H1 (cell line): ENCODE measurements at regions not wholly inside any gene's neighbourhood (a gene's known extent, or its start where the extent isn't known, plus 50 kb on each side); places are given as distances from the start of the nearest gene placed in this dataset.

Experiments
- CTCF ChIA-PET: fragments of 300-600 bp; sonication (Branson Sonifier 250); formaldehyde crosslinking; loops from one replicate; lab custom pipeline; 2021; ENCODE audit not compliant: partially characterized antibody; lab: Charles Lee
- POLR2A ChIA-PET: fragments of 300-600 bp; sonication (Branson Sonifier 250); formaldehyde crosslinking; loops from one replicate; lab custom pipeline; 2021; ENCODE audit warnings: inconsistent platforms; ENCODE audit not compliant: partially characterized antibody; lab: Charles Lee
- DNase-seq, 2 experiments: peaks; one replicate each; pipeline versions ENCODE4 v3.0.0 to v3.0.0-alpha.2; 2010 to 2022; ENCODE audit warnings: low spot score in 2 of 2, low read depth in 1 of 2, mixed read lengths in 1 of 2
- FAIRE-seq: peaks from 2 replicates; lab custom pipeline; 2011; peaks lifted over from hg19 to GRCh38; lab: Jason Lieb, UNC
- H2AFZ ChIP-seq: 2 replicates; pipeline ENCODE4 v1.8.1; 2012; ENCODE audit warnings: low read length, inconsistent platforms
- H2AK5ac ChIP-seq: 2 replicates; pipeline ENCODE4 v1.6.1; 2013; ENCODE audit warnings: low read depth, low read length
- H2BK120ac ChIP-seq: replicated peaks from 2 replicates; pipeline ENCODE3; 2013; ENCODE audit warnings: low read depth, low read length, inconsistent platforms
- H2BK12ac ChIP-seq: 2 replicates; pipeline ENCODE4 v1.6.1; 2013; ENCODE audit warnings: low read depth, low read length
- H2BK15ac ChIP-seq: 2 replicates; pipeline ENCODE4 v1.6.1; 2013; ENCODE audit warnings: low read length
- H2BK20ac ChIP-seq: 2 replicates; pipeline ENCODE4 v1.6.1; 2013; ENCODE audit warnings: low read length
- H2BK5ac ChIP-seq: 2 replicates; pipeline ENCODE4 v1.6.1; 2013; ENCODE audit warnings: low read depth, low read length
- H3K14ac ChIP-seq: 2 replicates; pipeline ENCODE4 v1.6.1; 2013; ENCODE audit warnings: inconsistent platforms; ENCODE audit not compliant: insufficient read length
- H3K18ac ChIP-seq: 2 replicates; pipeline ENCODE4 v1.6.1; 2013; ENCODE audit warnings: low read length; ENCODE audit errors: extremely low read depth
- H3K23ac ChIP-seq: 2 replicates; pipeline ENCODE4 v1.6.1; 2013; ENCODE audit warnings: inconsistent platforms; ENCODE audit not compliant: insufficient read length
- H3K23me2 ChIP-seq: 2 replicates; pipeline ENCODE4 v1.6.1; 2013; ENCODE audit warnings: low read depth, low read length
- H3K27ac ChIP-seq: 2 replicates; pipeline ENCODE4 v1.6.1; 2011; ENCODE audit warnings: low read depth, low read length, inconsistent platforms
- H3K27me3 ChIP-seq, 4 experiments: replicated peaks in 1 of 4; 1 replicate in 1 of 4; 2 replicates in 3 of 4; pipeline versions ENCODE4 v1.6.1 to v1.8.1; 2011 to 2013; ENCODE audit warnings: low read length in 3 of 4, mild to moderate bottlenecking in 3 of 4, inconsistent platforms in 2 of 4, mixed read lengths in 2 of 4, moderate library complexity in 1 of 4; ENCODE audit not compliant: control insufficient read depth in 3 of 4, insufficient read depth in 3 of 4; ENCODE audit errors: extremely low read depth in 1 of 4
- H3K36me3 ChIP-seq, 4 experiments: 2 replicates each; pipeline versions ENCODE4 v1.6.1 to v1.8.1; 2011 to 2013; ENCODE audit warnings: mild to moderate bottlenecking in 4 of 4, low read length in 3 of 4, moderate library complexity in 2 of 4, control low read depth in 1 of 4, inconsistent platforms in 1 of 4; ENCODE audit not compliant: insufficient read depth in 4 of 4, control insufficient read depth in 2 of 4
- H3K4ac ChIP-seq: replicated peaks from 2 replicates; pipeline ENCODE3; 2013; ENCODE audit warnings: low read length, low read depth, mixed read lengths, inconsistent platforms; ENCODE audit not compliant: insufficient read length
- H3K4me1 ChIP-seq, 4 experiments: replicated peaks in 1 of 4; 1 replicate in 1 of 4; 2 replicates in 3 of 4; pipeline versions ENCODE4 v1.6.1 to v1.8.1; 2011 to 2013; ENCODE audit warnings: low read length in 3 of 4, inconsistent platforms in 2 of 4, mixed read lengths in 1 of 4; ENCODE audit not compliant: insufficient read depth in 4 of 4, control insufficient read depth in 3 of 4
- H3K4me2 ChIP-seq, 2 experiments: 2 replicates each; pipeline versions ENCODE4 v1.6.1 to v1.8.1; 2011 to 2013; ENCODE audit warnings: low read depth in 2 of 2, low read length in 2 of 2, control low read depth in 1 of 2, inconsistent platforms in 1 of 2, mild to moderate bottlenecking in 1 of 2; ENCODE audit not compliant: insufficient read depth in 1 of 2
- H3K4me3 ChIP-seq, 4 experiments: fragments of 200-600, 300-600 bp in 1 of 4; sonication (generic), shearing (Covaris generic), sonication (Bioruptor Twin) in 1 of 4; 2 replicates each; pipeline versions ENCODE4 v1.5.1 to v1.8.1; 2011 to 2016; ENCODE audit warnings: low read length in 4 of 4, low read depth in 3 of 4, control low read depth in 2 of 4, inconsistent platforms in 2 of 4, mild to moderate bottlenecking in 2 of 4, mixed read lengths in 1 of 4, moderate library complexity in 1 of 4; ENCODE audit not compliant: insufficient read depth in 2 of 4; ENCODE audit errors: extremely low read depth in 1 of 4
- H3K56ac ChIP-seq: replicated peaks from 2 replicates; pipeline ENCODE3; 2013; ENCODE audit warnings: low read depth, mild to moderate bottlenecking, mixed read lengths, low read length, inconsistent platforms; ENCODE audit not compliant: insufficient read length
- H3K79me1 ChIP-seq: 2 replicates; pipeline ENCODE4 v1.6.1; 2013; ENCODE audit warnings: low read depth, low read length, control low read depth
- H3K79me2 ChIP-seq, 2 experiments: 2 replicates each; pipeline versions ENCODE4 v1.6.1 to v1.8.1; 2012 to 2013; ENCODE audit warnings: low read length in 2 of 2, mild to moderate bottlenecking in 2 of 2, inconsistent platforms in 1 of 2; ENCODE audit not compliant: insufficient read depth in 2 of 2, control insufficient read depth in 1 of 2
- H3K9ac ChIP-seq, 4 experiments: replicated peaks in 1 of 4; 1 replicate in 1 of 4; 2 replicates in 3 of 4; pipeline versions ENCODE4 v1.6.1 to v1.8.1; 2011 to 2013; ENCODE audit warnings: low read depth in 3 of 4, low read length in 3 of 4, control low read depth in 2 of 4, mild to moderate bottlenecking in 2 of 4, moderate library complexity in 2 of 4, inconsistent platforms in 1 of 4; ENCODE audit errors: extremely low read depth in 1 of 4
- H3K9me3 ChIP-seq, 2 experiments: 2 replicates each; pipeline versions ENCODE4 v1.6.1 to v1.8.1; 2012 to 2013; ENCODE audit warnings: mild to moderate bottlenecking in 2 of 2, moderate library complexity in 2 of 2, control low read depth in 1 of 2, inconsistent platforms in 1 of 2, low read depth in 1 of 2, low read length in 1 of 2, mixed read lengths in 1 of 2; ENCODE audit not compliant: insufficient read depth in 2 of 2
- H4K20me1 ChIP-seq, 2 experiments: replicated peaks in 1 of 2; 2 replicates each; pipeline versions ENCODE3 to v1.8.1; 2011 to 2013; ENCODE audit warnings: inconsistent platforms in 2 of 2, low read length in 2 of 2, mild to moderate bottlenecking in 1 of 2; ENCODE audit not compliant: insufficient read depth in 2 of 2, control insufficient read depth in 1 of 2
- H4K5ac ChIP-seq: 2 replicates; pipeline ENCODE4 v1.6.1; 2013; ENCODE audit warnings: low read length, low read depth, mixed read lengths, inconsistent platforms; ENCODE audit not compliant: insufficient read length
- H4K8ac ChIP-seq: 2 replicates; pipeline ENCODE4 v1.8.0; 2013; ENCODE audit warnings: mild to moderate bottlenecking, moderate library complexity, low read length, inconsistent platforms; ENCODE audit not compliant: insufficient read depth; ENCODE audit errors: extremely low read depth
- H4K91ac ChIP-seq: replicated peaks from 2 replicates; pipeline ENCODE3; 2013; ENCODE audit warnings: low read length, mixed read lengths, inconsistent platforms; ENCODE audit not compliant: insufficient read length
- RNF2 ChIP-seq: fragments of 200-900, 300-1000 bp; sonication (generic); IDR thresholded peaks from 2 replicates; pipeline ENCODE4 v1.7.1; 2016; ENCODE audit warnings: borderline replicate concordance, low read depth, mild to moderate bottlenecking, antibody characterized with exemption, low read length; ENCODE audit not compliant: poor library complexity, severe bottlenecking; ENCODE audit errors: missing control alignments
- SUZ12 ChIP-seq: fragments of 200-600 bp; sonication (generic); IDR thresholded peaks from 2 replicates; pipeline ENCODE4 v1.6.1; 2012; ENCODE audit warnings: mild to moderate bottlenecking, inconsistent platforms, low read length, moderate library complexity, mixed read lengths

GRCh38 chr18:7298149-7298548 lies 67.3 kb downstream of the LRRC30 start:
- Histone ChIP-seq H3K9ac (no peak overlapping the region), H3K14ac (no peak overlapping the region), H4K8ac (no peak overlapping the region), H3K56ac (no peak overlapping the region), H4K20me1 (no peaks in the 10 kb centered on the region), H2AFZ (no peak overlapping the region), H3K79me2 (no peaks in the 10 kb centered on the region), H3K36me3 (no peaks in the 10 kb centered on the region), H2BK15ac (no peak overlapping the region), H2BK20ac (no peak overlapping the region), H3K18ac (no peak overlapping the region), H3K79me1 (no peaks in the 10 kb centered on the region), H3K4me3 (no peak overlapping the region), H2BK5ac (no peak overlapping the region), H3K9me3 (peaks cover 3 to 5% of the 10 kb centered on the region in 2 experiments; a peak in 3 of 4 replicates), H4K5ac (no peak overlapping the region), H3K27me3 (no peaks in the 10 kb centered on the region), H4K91ac (no peak overlapping the region), H3K27ac (no peak overlapping the region), H3K4ac (no peak overlapping the region), H2BK120ac (no peak overlapping the region), H2AK5ac (no peak overlapping the region), H3K4me1 (no peaks in the 10 kb centered on the region), H3K23me2 (no peaks in the 10 kb centered on the region), H3K4me2 (no peak overlapping the region), H2BK12ac (no peak overlapping the region), H3K23ac (no peak overlapping the region)
- DNase-seq: no peak
- no peak for FAIRE-seq
- POLR2A ChIA-PET: no interaction called here
- CTCF ChIA-PET: no interaction called here
- TF ChIP-seq RNF2 (no peak), SUZ12 (no peak)
